ENCODE measurements at regions not wholly inside any gene's neighbourhood (a gene's known extent, or its start where the extent isn't known, plus 50 kb on each side); places are given as distances from the start of the nearest gene placed in this dataset.

GRCh38 chr13:72093262-72093661, 226.3 kb upstream of the DACH1 start:
- DNase-seq, result no peak

DNA sequence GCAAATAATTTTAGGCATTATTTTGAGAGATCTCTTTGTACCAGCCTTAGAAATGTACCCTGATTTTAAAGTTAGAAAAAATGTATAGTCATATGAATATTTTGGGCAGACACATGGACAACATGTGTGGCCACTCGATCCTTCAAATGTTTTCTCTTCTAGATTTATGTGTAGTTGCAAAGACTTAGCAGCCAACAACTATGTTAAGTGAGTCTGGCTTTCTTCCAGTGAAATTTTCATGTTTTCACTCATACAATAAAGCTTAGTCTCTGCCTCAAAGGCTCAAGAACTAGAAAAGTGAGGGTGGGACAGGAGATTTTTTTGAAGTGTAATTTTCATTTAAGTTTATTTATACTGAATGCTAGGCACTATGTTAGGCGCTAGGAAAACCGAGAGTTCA, 207.7 kb upstream of the DACH1 start:
- no peak for DNase-seq

- DNase-seq, result no peak
Measured at GRCh38 chr13:72072261-72072660, 205.3 kb upstream of the DACH1 start.

GRCh38 chr13:72071713-72072112, 204.7 kb upstream of the DACH1 start:
- no peak for DNase-seq

- DNase-seq, result no peak
Measured at GRCh38 chr13:72062566-72062965, 195.6 kb upstream of the DACH1 start.

DNA sequence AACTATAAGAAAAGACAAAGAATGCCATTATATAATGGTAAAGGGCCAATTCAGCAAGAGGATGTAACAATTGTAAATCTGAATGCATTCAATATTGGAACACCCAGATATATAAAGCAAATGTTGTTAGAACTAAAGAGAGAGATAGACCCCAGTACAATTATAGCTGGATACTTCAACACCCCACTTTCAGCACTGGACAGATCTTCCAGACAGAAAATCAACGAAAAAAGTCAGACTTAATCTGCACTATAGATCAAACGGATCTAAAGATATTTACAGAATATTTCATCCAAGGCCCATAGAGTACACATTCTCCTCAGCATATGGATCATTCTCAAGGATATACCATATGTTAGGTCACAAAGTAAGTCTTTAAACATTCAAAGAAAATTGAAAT, 194.6 kb upstream of the DACH1 start:
- DNase-seq, result no peak

DNA sequence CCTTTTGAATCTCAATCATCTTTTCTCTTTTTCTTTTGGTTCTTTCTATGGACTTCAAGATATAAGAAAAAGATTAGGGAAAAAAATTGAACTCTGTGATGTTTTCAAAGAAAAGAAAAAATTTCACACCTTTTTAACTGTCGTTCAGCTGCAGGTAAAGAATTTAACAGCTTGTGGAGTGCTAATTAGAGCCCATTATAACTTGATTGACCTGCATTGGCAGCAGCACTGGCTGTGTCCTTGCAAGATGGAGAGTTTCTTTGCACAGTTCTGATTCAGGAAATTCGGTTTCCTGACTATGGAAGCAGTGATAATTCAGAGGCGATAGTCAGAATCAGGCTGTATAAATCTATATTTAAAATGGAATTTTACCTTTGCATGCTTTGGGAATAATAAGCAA, 183.2 kb upstream of the DACH1 start:
- no peak for DNase-seq

GRCh38 chr13:72043366-72043765, 176.4 kb upstream of the DACH1 start:
- no peak for DNase-seq

DNA sequence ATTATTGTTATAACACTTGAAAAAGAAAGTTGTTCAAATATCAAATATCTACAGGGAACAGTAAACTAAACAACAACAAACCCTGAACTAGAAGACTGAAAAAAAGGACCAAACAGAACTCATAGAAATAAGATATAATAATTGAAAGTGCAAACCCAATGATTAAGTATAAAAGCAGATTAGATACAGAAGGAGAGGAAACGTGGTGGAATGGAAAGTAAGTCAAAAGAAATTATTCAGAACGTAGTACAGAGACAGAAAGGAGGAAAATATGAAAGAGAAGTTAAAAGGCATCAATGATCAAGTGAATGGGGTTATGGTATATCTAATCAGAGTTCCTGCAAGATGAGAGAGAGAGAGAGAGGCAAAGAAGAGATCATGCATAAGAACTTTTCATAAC, 174.2 kb upstream of the DACH1 start:
- DNase-seq, result no peak

DNA sequence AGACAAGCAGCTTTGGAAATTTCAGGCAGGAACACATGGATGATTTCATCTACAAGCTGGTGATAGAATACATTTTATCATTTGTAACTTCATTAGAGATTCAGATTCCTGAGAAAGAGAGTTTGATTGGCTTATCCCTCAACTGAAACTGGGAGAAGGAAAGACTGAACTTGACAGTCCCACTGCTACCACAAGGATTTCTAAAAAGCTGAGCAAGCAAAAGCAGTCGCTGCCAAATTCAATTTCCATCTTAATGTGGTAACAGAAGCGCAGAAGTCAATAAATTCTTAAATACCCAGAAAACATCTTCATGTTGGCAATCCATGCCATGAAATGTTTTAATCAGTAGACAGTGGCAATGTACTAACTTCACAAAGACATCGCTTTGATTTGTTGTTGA, 172.1 kb upstream of the DACH1 start:
- DNase-seq, result no peak

GRCh38 chr13:72029981-72030380, 163.0 kb upstream of the DACH1 start:
- no peak for DNase-seq

DNA sequence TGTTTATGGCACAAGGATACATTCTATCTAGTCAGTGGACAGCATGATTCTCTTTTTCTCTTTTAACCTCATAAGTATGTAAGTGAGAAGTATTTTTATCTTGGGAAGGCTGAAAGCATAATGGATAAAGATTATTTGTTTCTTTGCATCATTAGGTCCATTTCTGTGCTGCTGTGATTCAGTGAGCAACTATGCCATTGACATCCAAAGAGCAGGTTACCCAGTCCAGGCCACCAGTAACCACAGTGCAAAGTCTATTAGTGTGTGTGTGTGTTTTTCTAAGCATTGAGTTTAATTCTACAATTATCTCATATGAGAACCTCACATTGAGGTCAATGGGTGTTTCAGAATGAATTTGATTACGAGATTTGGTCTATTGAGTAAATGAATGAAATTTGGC, 158.8 kb upstream of the DACH1 start:
- no peak for DNase-seq

- no peak for DNase-seq
Measured at GRCh38 chr13:72023895-72024294, 156.9 kb upstream of the DACH1 start.

DNA sequence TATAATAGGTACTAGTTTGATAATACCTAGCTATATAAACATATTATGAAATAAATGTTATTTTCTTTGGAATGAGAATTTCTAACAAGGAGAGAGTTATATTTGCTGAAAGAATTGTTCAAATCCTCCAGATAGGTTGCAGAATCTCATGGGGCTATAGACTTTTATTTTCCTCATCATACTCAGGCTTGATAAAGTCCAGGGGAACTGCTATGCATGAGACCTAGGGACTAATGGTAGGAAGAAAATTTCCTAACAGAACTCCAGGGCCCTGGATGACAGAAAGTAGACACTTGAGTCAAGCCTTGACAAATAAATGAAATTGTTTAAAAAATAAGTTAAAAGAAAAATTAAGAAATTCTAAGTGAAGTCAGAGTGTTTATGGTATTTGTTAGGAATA, 138.5 kb upstream of the DACH1 start:
- DNase-seq, result no peak

DNA sequence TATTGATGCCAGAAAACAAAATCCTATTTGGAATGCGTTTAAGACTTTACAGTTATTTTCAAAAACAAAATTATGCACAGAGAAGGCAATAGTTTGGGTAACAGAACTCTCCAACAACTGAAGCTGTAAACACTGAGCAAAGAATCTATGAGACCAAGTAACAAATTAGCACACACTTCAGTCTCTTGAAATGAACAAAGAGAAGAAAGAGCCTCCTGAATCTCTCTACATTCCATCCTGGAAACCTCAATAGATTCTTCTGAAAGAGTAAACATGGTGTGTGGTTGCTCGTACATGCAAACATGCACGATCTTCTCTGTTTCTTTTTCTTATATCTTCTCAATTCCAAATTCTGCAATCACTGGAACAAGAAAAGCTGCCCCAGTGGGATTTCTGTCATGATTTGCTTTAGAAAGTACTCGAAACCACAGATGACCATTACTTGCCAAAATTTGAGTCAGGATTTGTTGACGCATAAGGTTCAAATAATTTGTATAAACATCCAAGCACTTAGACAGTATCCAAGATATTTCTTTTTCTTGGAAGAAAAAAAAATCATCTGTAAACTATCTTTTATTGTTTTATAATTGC, 137.9 kb upstream of the DACH1 start:
- DNase-seq, result no peak

DNA sequence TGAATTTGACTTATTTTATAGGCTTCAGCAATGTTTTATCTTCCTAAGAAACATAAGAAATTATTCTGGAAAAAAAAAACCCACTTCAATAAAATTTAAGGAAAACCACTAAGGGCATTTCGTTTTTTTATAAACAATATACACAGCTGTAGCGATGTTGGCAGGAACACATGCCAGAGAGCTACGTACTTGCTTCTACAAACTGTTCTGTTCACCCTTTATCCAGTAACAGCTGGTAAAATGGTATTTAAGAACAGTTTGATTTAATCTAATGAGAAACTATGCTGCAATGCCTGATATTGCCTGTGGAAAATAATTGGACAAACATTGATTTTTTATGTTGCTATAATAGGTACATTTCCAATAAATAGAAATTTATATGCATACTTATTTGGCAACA, 137.2 kb upstream of the DACH1 start:
- DNase-seq, result no peak

DNA sequence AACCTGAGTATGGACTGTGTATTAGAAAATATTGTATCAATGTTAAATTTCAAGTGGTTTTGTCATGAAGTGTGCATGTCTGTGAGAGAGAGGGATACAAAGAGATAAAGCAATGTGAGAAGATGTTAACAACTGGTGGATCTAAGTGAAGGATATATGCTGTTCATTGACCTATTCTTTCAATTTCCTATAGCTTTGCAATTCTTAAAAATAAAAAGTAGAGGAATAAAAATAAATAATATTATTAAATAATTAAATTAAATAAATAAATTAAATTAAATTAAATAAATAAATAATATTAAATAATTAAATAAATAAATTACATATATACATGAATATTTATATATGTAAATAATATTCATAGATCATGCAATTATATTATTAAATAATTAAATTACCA, 131.2 kb upstream of the DACH1 start:
- no peak for DNase-seq

- no peak for DNase-seq
Measured at GRCh38 chr13:71979616-71980015, 112.6 kb upstream of the DACH1 start.

GRCh38 chr13:71977028-71977427, 110.0 kb upstream of the DACH1 start:
- DNase-seq, result no peak

DNA sequence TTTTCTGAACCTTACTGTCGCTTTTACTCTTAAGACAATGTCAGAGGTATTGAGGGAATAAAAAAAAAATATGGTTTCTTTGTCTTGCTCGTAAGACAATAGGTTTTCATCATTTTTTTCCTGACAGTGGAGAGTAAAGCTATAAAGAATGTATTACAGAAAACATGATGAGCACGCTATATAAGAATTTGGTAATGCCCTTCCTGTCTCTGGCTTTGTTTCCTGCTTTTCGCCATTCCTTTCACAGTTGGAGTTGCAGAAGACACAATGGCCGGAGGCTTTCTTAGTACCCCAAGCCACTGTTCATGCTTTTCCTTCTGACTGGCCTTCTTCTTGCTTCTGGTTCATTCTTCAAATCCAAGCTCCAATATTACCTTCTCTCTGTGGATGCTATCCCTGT, 101.0 kb upstream of the DACH1 start:
- no peak for DNase-seq

DNA sequence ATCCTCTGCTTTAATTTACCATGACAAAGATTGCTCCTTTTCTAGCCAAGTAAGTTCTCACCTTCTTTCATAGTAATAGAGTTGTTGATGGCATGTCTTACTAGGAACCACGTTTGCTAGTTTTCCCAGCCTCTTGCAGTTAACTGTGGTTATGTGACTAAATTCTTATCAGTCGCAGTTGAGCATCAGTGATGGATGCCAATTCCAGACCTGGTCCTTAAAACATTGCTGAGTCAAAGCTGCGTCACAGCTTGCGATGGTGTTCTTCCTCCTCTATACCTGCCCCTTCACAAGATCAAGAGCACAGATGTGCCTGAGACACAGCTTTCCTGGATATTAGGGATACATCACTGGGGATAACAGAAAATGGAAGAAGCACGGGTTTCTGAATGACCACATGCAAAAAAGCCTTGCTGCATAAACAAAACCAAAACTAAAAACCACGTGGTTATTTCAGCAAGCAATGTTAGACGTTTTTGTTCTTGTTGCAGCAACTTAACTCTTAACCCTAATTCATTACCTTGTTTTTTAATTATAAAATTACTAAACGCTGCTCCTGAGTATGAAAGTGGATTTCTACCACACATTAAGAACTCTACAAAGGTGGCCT, 97.6 kb upstream of the DACH1 start:
- no peak for DNase-seq

- no peak for DNase-seq
Measured at GRCh38 chr13:71962735-71963134, 95.7 kb upstream of the DACH1 start.

DNA sequence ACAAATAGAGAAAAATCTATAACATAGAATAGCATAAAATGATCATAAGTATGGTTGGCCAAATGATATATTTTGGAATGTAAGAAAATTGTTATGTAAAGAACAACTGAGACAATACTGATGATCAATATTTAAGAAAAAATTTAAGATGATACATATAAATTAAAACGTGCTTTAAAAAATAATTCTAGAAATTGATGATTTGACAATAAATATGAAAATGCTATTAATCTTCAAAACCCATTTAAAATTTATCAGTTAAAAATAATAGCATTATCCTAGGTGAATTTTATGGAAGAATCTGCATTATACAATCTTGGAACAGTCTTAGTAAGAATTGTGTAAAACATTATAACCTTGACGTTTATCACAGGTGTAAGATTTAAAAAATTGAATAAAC, 95.1 kb upstream of the DACH1 start:
- no peak for DNase-seq

DNA sequence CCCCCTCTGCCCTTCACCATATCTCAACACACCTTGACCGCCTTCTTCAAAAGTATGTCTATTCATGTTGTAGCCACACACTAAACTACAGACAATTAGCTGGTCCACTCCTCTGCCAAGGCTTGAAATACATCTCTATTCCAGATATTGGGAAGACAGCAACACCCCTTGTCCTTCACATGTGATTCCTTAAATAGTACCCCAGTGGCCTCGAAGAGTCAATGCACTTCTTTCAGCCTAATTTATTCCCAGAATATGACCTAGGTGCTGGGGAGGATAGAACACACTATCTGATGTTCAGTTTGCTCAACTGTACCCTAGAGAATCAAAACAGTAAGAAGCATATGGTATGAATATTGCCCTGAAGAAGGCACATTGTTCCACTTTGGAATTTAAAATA, 82.4 kb upstream of the DACH1 start:
- no peak for DNase-seq

DNA sequence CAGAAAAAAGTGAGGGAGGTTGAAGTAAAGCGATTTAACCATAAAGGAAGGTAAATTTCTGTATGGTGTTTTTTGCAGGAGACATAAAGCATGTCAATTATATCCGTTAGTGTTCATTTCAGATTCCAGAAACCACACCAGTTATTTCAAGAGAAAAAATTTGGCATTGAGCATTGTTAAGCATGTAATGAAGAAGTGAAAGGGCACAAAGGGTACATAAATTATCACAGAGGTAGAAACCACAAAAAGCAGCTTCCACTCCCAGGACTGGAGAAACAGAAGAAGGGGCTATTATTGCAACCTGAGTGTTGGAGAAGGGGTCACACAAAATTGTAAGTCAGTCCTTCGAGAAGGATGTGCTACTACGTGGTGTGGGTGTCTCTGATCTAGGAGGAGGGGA, 72.2 kb upstream of the DACH1 start:
- DNase-seq, result no peak

Measured in stimulated activated naive CD4-positive, alpha-beta T cell (primary cell).